ENCODE measurements at regions not wholly inside any gene's neighbourhood (a gene's known extent, or its start where the extent isn't known, plus 50 kb on each side); places are given as distances from the start of the nearest gene placed in this dataset.
A peak's percentile ranks its signal among the peaks of the same experiment; 100 is the strongest.

- Mint-ChIP-seq H3K36me3 (no peaks in the 10 kb centered on the region), H3K27me3 (no peaks in the 10 kb centered on the region), H3K4me1 (no peaks in the 10 kb centered on the region), H3K27ac (no peak overlapping the region), H3K4me3 (no peak overlapping the region), H3K9me3 (ENCODE audit: low read depth) (no peaks in the 10 kb centered on the region)
- DNase-seq (no peak), ATAC-seq (no peak)
- CTCF ChIA-PET: no interaction called here
Measured at GRCh38 chr3:168493412-168494205, 397.9 kb upstream of the GOLIM4 start.

DNA sequence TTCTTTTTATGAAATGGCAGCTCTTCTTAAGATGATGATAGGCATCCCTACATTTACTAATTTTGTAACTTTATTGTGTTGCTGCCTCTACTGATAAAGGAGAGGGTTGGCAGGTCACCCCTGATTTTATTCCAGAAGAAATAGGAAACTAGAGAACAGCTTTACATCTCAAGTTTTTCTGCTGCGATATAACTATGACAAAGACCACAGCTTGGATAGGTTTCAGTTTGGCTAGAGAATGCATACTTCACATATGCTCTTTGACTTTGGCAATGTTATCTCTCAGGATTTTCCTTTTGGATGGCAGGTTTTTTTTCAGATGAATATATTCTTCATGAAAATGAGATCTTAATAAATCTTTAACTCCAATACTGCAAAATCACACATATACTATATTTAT lies 395.3 kb upstream of the GOLIM4 start:
- DNase-seq: no peak
- CTCF ChIA-PET: no interaction called here
- Mint-ChIP-seq H3K36me3 (no peaks in the 10 kb centered on the region), H3K4me1 (no peaks in the 10 kb centered on the region), H3K9me3 (ENCODE audit: low read depth) (no peaks in the 10 kb centered on the region), H3K27me3 (no peaks in the 10 kb centered on the region), H3K4me3 (no peak overlapping the region), H3K27ac (no peak overlapping the region)
- ATAC-seq: no peak

DNA sequence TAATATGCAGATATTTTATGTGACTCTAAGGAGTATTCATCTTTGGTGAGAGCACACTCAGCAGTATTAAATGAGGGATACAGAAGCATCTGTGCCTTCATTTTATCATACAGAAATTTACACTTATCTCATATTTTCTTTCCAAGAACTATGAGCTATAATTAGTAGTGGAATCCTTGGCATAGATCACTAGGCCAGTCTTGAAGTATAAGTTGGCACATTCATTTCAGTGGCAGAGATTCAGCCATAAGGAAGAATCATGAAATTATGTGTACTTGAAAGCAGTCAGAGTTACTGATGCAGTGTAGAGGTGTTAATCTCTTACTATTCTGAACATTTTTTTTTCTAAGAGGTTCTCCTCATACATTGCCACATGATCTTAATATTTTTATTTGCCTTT lies 393.6 kb upstream of the GOLIM4 start:
- ATAC-seq: no peak
- H3K27ac Mint-ChIP-seq: no peak overlapping the region

GRCh38 chr3:168485936-168486335 lies 390.2 kb upstream of the GOLIM4 start:
- H3K4me1 Mint-ChIP-seq: no peaks in the 10 kb centered on the region
- H3K27ac Mint-ChIP-seq: no peak overlapping the region
- DNase-seq: no peak
- CTCF ChIA-PET: no interaction called here
- no peak for ATAC-seq
- peaks cover 2% of the 10 kb centered on the region for H3K9me3 Mint-ChIP-seq (ENCODE audit: low read depth)
- H3K27me3 Mint-ChIP-seq: no peaks in the 10 kb centered on the region
- no peak overlapping the region for H3K4me3 Mint-ChIP-seq
- no peaks in the 10 kb centered on the region for H3K36me3 Mint-ChIP-seq

More for the DNA sequence above, 393.6 kb upstream of the GOLIM4 start:
- DNase-seq: no peak
- H3K36me3 Mint-ChIP-seq: no peaks in the 10 kb centered on the region
- H3K9me3 Mint-ChIP-seq (ENCODE audit: low read depth): no peaks in the 10 kb centered on the region
- no peaks in the 10 kb centered on the region for H3K27me3 Mint-ChIP-seq
- no peaks in the 10 kb centered on the region for H3K4me1 Mint-ChIP-seq
- H3K4me3 Mint-ChIP-seq: no peak overlapping the region
- CTCF ChIA-PET: no interaction called here

GRCh38 chr3:168476360-168476980 lies 380.7 kb upstream of the GOLIM4 start:
- no peak for ATAC-seq
- Mint-ChIP-seq H3K4me3 (no peak overlapping the region), H3K27ac (no peak overlapping the region), H3K4me1 (no peaks in the 10 kb centered on the region), H3K36me3 (no peaks in the 10 kb centered on the region), H3K27me3 (no peaks in the 10 kb centered on the region), H3K9me3 (ENCODE audit: low read depth) (no peaks in the 10 kb centered on the region)
- DNase-seq: no peak
- CTCF ChIA-PET: no interaction called here

GRCh38 chr3:168475704-168476103 lies 380.0 kb upstream of the GOLIM4 start:
- CTCF ChIA-PET: no interaction called here
- no peak for DNase-seq
- Mint-ChIP-seq H3K27me3 (no peaks in the 10 kb centered on the region), H3K4me1 (no peaks in the 10 kb centered on the region), H3K4me3 (no peak overlapping the region), H3K27ac (no peak overlapping the region), H3K36me3 (no peaks in the 10 kb centered on the region), H3K9me3 (ENCODE audit: low read depth) (no peaks in the 10 kb centered on the region)
- ATAC-seq: no peak

GRCh38 chr3:168473334-168473890 lies 377.7 kb upstream of the GOLIM4 start:
- H3K4me1 Mint-ChIP-seq: no peaks in the 10 kb centered on the region
- ATAC-seq (no peak), DNase-seq (no peak)
- CTCF ChIA-PET: no interaction called here
- H3K4me3 Mint-ChIP-seq: no peak overlapping the region
- no peaks in the 10 kb centered on the region for H3K36me3 Mint-ChIP-seq
- no peak overlapping the region for H3K27ac Mint-ChIP-seq
- H3K9me3 Mint-ChIP-seq (ENCODE audit: low read depth): no peaks in the 10 kb centered on the region
- no peaks in the 10 kb centered on the region for H3K27me3 Mint-ChIP-seq

- no peaks in the 10 kb centered on the region for H3K27me3 Mint-ChIP-seq
- H3K9me3 Mint-ChIP-seq (ENCODE audit: low read depth): no peaks in the 10 kb centered on the region
- ATAC-seq: no peak
- no peaks in the 10 kb centered on the region for H3K4me1 Mint-ChIP-seq
- no peak overlapping the region for H3K27ac Mint-ChIP-seq
- CTCF ChIA-PET: interaction anchor here (0.6 kb wide), 1 partner anchor 1276 kb away, joined by 3 read pairs; no protein-coding TSS in a partner anchor
- DNase-seq: no peak
- H3K4me3 Mint-ChIP-seq: no peak overlapping the region
- H3K36me3 Mint-ChIP-seq: no peaks in the 10 kb centered on the region
Measured at GRCh38 chr3:168472783-168473182, 377.1 kb upstream of the GOLIM4 start.

- DNase-seq: no peak
- CTCF ChIA-PET: no interaction called here
Measured at GRCh38 chr3:168470380-168470779, 374.7 kb upstream of the GOLIM4 start.

DNA sequence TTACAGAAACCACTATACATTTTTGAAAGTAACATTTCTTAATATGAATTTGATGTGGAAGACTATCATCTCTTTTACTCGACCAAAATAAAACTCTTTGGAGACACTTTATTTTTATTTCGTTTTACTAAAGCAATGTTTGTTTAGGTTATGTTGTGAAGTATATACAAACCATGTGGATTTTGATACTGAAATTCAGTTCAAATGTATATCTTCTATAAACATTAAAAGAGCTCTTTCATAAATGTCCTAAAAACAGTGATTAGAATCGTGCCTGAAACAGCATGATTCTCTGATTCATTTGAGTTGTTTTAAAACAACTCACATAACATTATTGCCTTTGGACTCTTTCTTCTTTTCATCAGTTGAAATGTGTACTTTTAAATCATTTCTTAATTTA lies 373.7 kb upstream of the GOLIM4 start:
- no peaks in the 10 kb centered on the region for H3K4me1 Mint-ChIP-seq
- no peaks in the 10 kb centered on the region for H3K9me3 Mint-ChIP-seq (ENCODE audit: low read depth)
- DNase-seq (no peak), ATAC-seq (no peak)
- H3K4me3 Mint-ChIP-seq: no peak overlapping the region
- no peak overlapping the region for H3K27ac Mint-ChIP-seq
- CTCF ChIA-PET: no interaction called here
- no peaks in the 10 kb centered on the region for H3K36me3 Mint-ChIP-seq
- no peaks in the 10 kb centered on the region for H3K27me3 Mint-ChIP-seq

More at GRCh38 chr3:168470380-168470779, 374.7 kb upstream of the GOLIM4 start:
- Mint-ChIP-seq H3K27ac (no peak overlapping the region), H3K4me3 (no peak overlapping the region), H3K36me3 (no peaks in the 10 kb centered on the region), H3K27me3 (no peaks in the 10 kb centered on the region), H3K9me3 (ENCODE audit: low read depth) (no peaks in the 10 kb centered on the region), H3K4me1 (no peaks in the 10 kb centered on the region)
- ATAC-seq: no peak

DNA sequence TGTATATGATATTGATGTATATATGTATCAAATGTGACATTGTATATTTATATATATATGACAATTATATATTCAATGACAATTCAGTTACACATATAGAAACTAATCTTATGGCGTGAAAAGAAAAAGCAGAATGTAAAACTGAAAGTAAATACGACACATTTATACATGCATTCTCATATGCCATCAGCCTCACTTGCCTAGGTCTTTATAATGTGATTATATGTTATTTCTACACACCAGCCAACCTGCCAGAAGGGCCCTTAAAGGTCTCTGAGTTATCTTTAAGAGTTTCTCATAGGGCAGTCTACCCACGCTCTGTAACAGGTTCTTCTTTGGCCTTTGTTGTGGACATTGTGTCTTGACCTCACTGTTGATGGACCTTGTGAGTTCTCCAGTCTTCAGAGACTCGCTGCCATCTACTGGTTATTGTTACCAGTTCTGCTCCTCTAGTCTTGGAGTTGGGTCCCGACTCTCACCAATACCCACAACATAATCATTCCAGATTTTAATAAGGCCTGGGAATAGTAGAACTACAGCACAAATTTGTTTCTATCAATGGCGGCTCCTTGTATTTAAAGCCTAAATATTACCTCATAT lies 371.5 kb upstream of the GOLIM4 start:
- ATAC-seq: peak; percentile 33
- no peak overlapping the region for H3K27ac Mint-ChIP-seq
- no peaks in the 10 kb centered on the region for H3K36me3 Mint-ChIP-seq

DNA sequence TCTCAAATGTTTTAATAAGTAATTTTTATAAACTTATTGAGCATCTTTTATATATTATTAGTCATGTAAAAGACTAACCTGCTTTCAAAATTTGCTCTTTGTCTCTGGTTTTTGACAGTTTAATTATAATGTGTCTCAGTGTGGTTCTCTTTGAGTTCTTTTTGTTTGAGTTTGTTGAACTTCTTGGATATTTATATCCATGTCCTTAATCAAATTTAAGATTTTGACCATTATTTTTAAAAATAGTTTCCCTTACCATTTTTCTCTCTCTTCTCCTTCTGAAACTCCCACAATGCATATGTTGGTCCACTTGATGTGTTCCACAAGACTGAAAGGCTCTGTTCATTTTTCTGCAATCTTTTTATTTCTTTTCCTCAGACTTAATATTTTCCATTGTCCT lies 366.1 kb upstream of the GOLIM4 start:
- no peak overlapping the region for H3K27ac Mint-ChIP-seq
- DNase-seq: no peak
- no peaks in the 10 kb centered on the region for H3K4me1 Mint-ChIP-seq
- CTCF ChIA-PET: no interaction called here
- no peaks in the 10 kb centered on the region for H3K36me3 Mint-ChIP-seq
- ATAC-seq: no peak
- no peak overlapping the region for H3K4me3 Mint-ChIP-seq
- H3K9me3 Mint-ChIP-seq (ENCODE audit: low read depth): no peaks in the 10 kb centered on the region
- no peaks in the 10 kb centered on the region for H3K27me3 Mint-ChIP-seq

More for the DNA sequence above, 371.5 kb upstream of the GOLIM4 start:
- Mint-ChIP-seq H3K27me3 (no peaks in the 10 kb centered on the region), H3K4me1 (no peaks in the 10 kb centered on the region), H3K4me3 (no peak overlapping the region), H3K9me3 (ENCODE audit: low read depth) (no peaks in the 10 kb centered on the region)
- DNase-seq: no peak
- CTCF ChIA-PET: no interaction called here

DNA sequence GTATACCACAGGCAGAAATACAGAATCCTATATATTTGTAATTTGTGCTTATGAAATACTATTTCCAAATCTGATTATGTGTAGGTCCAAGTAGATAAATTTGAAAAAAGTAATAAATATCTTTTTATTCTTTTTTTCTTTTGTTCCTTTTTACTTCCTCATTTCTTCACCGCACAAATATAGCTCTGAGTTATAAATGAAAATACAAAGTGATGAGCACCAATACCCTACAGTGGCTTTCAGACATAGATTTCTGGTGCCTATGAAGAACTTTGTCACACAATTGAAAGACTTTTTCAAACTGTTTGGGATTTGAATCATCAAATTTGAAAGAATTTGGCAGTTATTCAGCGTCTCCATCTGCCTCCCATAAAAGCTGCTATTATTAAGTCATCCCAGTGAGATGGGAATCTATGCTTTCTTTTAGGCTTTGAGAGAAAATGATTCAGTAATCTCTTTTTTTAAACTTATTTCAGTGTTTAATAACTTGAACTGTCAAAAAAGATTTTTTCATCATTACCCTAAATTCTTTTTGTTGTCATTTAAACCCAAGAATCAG lies 363.6 kb upstream of the GOLIM4 start:
- DNase-seq (no peak), ATAC-seq (no peak)
- Mint-ChIP-seq H3K27me3 (no peaks in the 10 kb centered on the region), H3K36me3 (no peaks in the 10 kb centered on the region), H3K4me1 (no peaks in the 10 kb centered on the region), H3K9me3 (ENCODE audit: low read depth) (no peaks in the 10 kb centered on the region), H3K4me3 (no peak overlapping the region), H3K27ac (no peak overlapping the region)
- CTCF ChIA-PET: no interaction called here
